ENCODE measurements at regions not wholly inside any gene's neighbourhood (a gene's known extent, or its start where the extent isn't known, plus 50 kb on each side); places are given as distances from the start of the nearest gene placed in this dataset.

DNA sequence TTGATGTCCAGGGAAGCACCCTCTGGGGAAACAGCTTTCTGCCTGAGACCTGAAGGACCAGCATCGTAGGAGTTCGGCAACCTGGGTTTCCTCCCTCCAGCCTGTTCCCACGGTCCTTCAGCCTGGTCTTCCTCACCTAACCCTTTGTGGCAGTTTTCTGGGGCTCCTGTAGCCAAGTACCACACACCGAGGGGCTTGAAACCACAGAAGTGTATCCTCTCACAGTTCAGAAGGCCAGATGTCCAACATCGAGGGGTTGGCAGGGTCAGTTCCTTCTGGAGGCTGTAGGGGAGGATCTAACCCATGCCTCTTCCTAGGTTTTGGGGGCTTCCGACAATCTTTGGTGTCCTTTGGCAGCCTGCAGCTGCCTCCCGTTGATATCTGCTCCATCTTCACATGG lies 381.0 kb upstream of the TNRC6C start:
- TF ChIP-seq, protein P1, sequence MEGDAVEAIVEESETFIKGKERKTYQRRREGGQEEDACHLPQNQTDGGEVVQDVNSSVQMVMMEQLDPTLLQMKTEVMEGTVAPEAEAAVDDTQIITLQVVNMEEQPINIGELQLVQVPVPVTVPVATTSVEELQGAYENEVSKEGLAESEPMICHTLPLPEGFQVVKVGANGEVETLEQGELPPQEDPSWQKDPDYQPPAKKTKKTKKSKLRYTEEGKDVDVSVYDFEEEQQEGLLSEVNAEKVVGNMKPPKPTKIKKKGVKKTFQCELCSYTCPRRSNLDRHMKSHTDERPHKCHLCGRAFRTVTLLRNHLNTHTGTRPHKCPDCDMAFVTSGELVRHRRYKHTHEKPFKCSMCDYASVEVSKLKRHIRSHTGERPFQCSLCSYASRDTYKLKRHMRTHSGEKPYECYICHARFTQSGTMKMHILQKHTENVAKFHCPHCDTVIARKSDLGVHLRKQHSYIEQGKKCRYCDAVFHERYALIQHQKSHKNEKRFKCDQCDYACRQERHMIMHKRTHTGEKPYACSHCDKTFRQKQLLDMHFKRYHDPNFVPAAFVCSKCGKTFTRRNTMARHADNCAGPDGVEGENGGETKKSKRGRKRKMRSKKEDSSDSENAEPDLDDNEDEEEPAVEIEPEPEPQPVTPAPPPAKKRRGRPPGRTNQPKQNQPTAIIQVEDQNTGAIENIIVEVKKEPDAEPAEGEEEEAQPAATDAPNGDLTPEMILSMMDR (IDR thresholded peaks at IDR 0.05), result no peak
- TF ChIP-seq POLR2AphosphoS5 (IDR thresholded peaks at IDR 0.05), result no peak
- no peak for TF ChIP-seq POLR2A (IDR thresholded peaks at IDR 0.05)

Data from upper lobe of left lung (tissue), 4 donors.